ENCODE measurements at regions not wholly inside any gene's neighbourhood (a gene's known extent, or its start where the extent isn't known, plus 50 kb on each side); places are given as distances from the start of the nearest gene placed in this dataset.

- Histone ChIP-seq H3K4me3 (ENCODE audit: low read length) (no peak overlapping the region), H3K9ac (ENCODE audit: low read depth, low read length) (no peak overlapping the region), H3K36me3 (ENCODE audit: insufficient read depth, low read depth, low read length) (no peaks in the 10 kb centered on the region), H3K27me3 (ENCODE audit: insufficient read depth, low read length) (no peaks in the 10 kb centered on the region), H3K9me3 (ENCODE audit: insufficient read depth, low read depth, low read length) (no peaks in the 10 kb centered on the region), H3K27ac (ENCODE audit: low read length) (no peak overlapping the region), H3K4me1 (ENCODE audit: insufficient read depth, low read length) (peaks cover 7% of the 10 kb centered on the region; the same call in 1 of the 2 replicates)
These were observed 139.6 kb upstream of the SGO1 start for GRCh38 chr3:20325563-20325962.

- Histone ChIP-seq H3K27me3 (ENCODE audit: insufficient read depth, low read length) (no peaks in the 10 kb centered on the region), H3K9me3 (ENCODE audit: insufficient read depth, low read depth, low read length) (no peaks in the 10 kb centered on the region), H3K36me3 (ENCODE audit: insufficient read depth, low read depth, low read length) (no peaks in the 10 kb centered on the region), H3K4me3 (ENCODE audit: low read length) (no peak overlapping the region), H3K27ac (ENCODE audit: low read length) (no peak overlapping the region), H3K4me1 (ENCODE audit: insufficient read depth, low read length) (peaks cover 4% of the 10 kb centered on the region; the same call in 1 of the 2 replicates), H3K9ac (ENCODE audit: low read depth, low read length) (no peak overlapping the region)
These were observed 138.9 kb upstream of the SGO1 start for GRCh38 chr3:20324664-20325478.

GRCh38 chr3:20323307-20323927 is 137.4 kb upstream of the SGO1 start:
- Histone ChIP-seq H3K9ac (ENCODE audit: low read depth, low read length) (no peak overlapping the region), H3K4me1 (ENCODE audit: insufficient read depth, low read length) (no peaks in the 10 kb centered on the region), H3K27me3 (ENCODE audit: insufficient read depth, low read length) (no peaks in the 10 kb centered on the region), H3K27ac (ENCODE audit: low read length) (no peak overlapping the region), H3K4me3 (ENCODE audit: low read length) (no peak overlapping the region), H3K9me3 (ENCODE audit: insufficient read depth, low read depth, low read length) (no peaks in the 10 kb centered on the region), H3K36me3 (ENCODE audit: insufficient read depth, low read depth, low read length) (no peaks in the 10 kb centered on the region)

- H3K27ac ChIP-seq (ENCODE audit: low read length): no peak overlapping the region
- H3K4me3 ChIP-seq (ENCODE audit: low read length): no peak overlapping the region
- no peaks in the 10 kb centered on the region for H3K9me3 ChIP-seq (ENCODE audit: insufficient read depth, low read depth, low read length)
- no peaks in the 10 kb centered on the region for H3K4me1 ChIP-seq (ENCODE audit: insufficient read depth, low read length)
- H3K36me3 ChIP-seq (ENCODE audit: insufficient read depth, low read depth, low read length): no peaks in the 10 kb centered on the region
- no peak overlapping the region for H3K9ac ChIP-seq (ENCODE audit: low read depth, low read length)
- H3K27me3 ChIP-seq (ENCODE audit: insufficient read depth, low read length): no peaks in the 10 kb centered on the region
These were observed 136.1 kb upstream of the SGO1 start for GRCh38 chr3:20322085-20322484.

GRCh38 chr3:20321391-20322047 is 135.5 kb upstream of the SGO1 start:
- no peaks in the 10 kb centered on the region for H3K4me1 ChIP-seq (ENCODE audit: insufficient read depth, low read length)
- H3K36me3 ChIP-seq (ENCODE audit: insufficient read depth, low read depth, low read length): no peaks in the 10 kb centered on the region
- no peaks in the 10 kb centered on the region for H3K9me3 ChIP-seq (ENCODE audit: insufficient read depth, low read depth, low read length)
- no peak overlapping the region for H3K9ac ChIP-seq (ENCODE audit: low read depth, low read length)
- H3K27me3 ChIP-seq (ENCODE audit: insufficient read depth, low read length): no peaks in the 10 kb centered on the region
- no peak overlapping the region for H3K27ac ChIP-seq (ENCODE audit: low read length)
- no peak overlapping the region for H3K4me3 ChIP-seq (ENCODE audit: low read length)

GRCh38 chr3:20320489-20320888 is 134.5 kb upstream of the SGO1 start:
- H3K4me1 ChIP-seq (ENCODE audit: insufficient read depth, low read length): no peaks in the 10 kb centered on the region
- no peaks in the 10 kb centered on the region for H3K27me3 ChIP-seq (ENCODE audit: insufficient read depth, low read length)
- no peak overlapping the region for H3K9ac ChIP-seq (ENCODE audit: low read depth, low read length)
- H3K9me3 ChIP-seq (ENCODE audit: insufficient read depth, low read depth, low read length): no peaks in the 10 kb centered on the region
- H3K4me3 ChIP-seq (ENCODE audit: low read length): no peak overlapping the region
- H3K36me3 ChIP-seq (ENCODE audit: insufficient read depth, low read depth, low read length): no peaks in the 10 kb centered on the region
- H3K27ac ChIP-seq (ENCODE audit: low read length): no peak overlapping the region

GRCh38 chr3:20319551-20319950 is 133.5 kb upstream of the SGO1 start:
- Histone ChIP-seq H3K27me3 (ENCODE audit: insufficient read depth, low read length) (no peaks in the 10 kb centered on the region), H3K9ac (ENCODE audit: low read depth, low read length) (no peak overlapping the region), H3K27ac (ENCODE audit: low read length) (no peak overlapping the region), H3K4me1 (ENCODE audit: insufficient read depth, low read length) (no peaks in the 10 kb centered on the region), H3K36me3 (ENCODE audit: insufficient read depth, low read depth, low read length) (no peaks in the 10 kb centered on the region), H3K9me3 (ENCODE audit: insufficient read depth, low read depth, low read length) (no peaks in the 10 kb centered on the region), H3K4me3 (ENCODE audit: low read length) (no peak overlapping the region)

- Histone ChIP-seq H3K27ac (ENCODE audit: low read length) (no peak overlapping the region), H3K4me3 (ENCODE audit: low read length) (no peak overlapping the region), H3K9me3 (ENCODE audit: insufficient read depth, low read depth, low read length) (no peaks in the 10 kb centered on the region), H3K27me3 (ENCODE audit: insufficient read depth, low read length) (no peaks in the 10 kb centered on the region), H3K9ac (ENCODE audit: low read depth, low read length) (no peak overlapping the region), H3K36me3 (ENCODE audit: insufficient read depth, low read depth, low read length) (no peaks in the 10 kb centered on the region), H3K4me1 (ENCODE audit: insufficient read depth, low read length) (no peaks in the 10 kb centered on the region)
These were observed 131.6 kb upstream of the SGO1 start for GRCh38 chr3:20317616-20318015.

GRCh38 chr3:20316238-20316637 is 130.2 kb upstream of the SGO1 start:
- Histone ChIP-seq H3K27ac (ENCODE audit: low read length) (no peak overlapping the region), H3K36me3 (ENCODE audit: insufficient read depth, low read depth, low read length) (no peaks in the 10 kb centered on the region), H3K9ac (ENCODE audit: low read depth, low read length) (no peak overlapping the region), H3K4me3 (ENCODE audit: low read length) (no peak overlapping the region), H3K27me3 (ENCODE audit: insufficient read depth, low read length) (no peaks in the 10 kb centered on the region), H3K4me1 (ENCODE audit: insufficient read depth, low read length) (no peaks in the 10 kb centered on the region), H3K9me3 (ENCODE audit: insufficient read depth, low read depth, low read length) (no peaks in the 10 kb centered on the region)

- Histone ChIP-seq H3K27ac (ENCODE audit: low read length) (no peak overlapping the region), H3K4me3 (ENCODE audit: low read length) (no peak overlapping the region), H3K9me3 (ENCODE audit: insufficient read depth, low read depth, low read length) (no peaks in the 10 kb centered on the region; the same call in 1 of the 2 replicates), H3K9ac (ENCODE audit: low read depth, low read length) (no peak overlapping the region), H3K36me3 (ENCODE audit: insufficient read depth, low read depth, low read length) (no peaks in the 10 kb centered on the region), H3K4me1 (ENCODE audit: insufficient read depth, low read length) (no peaks in the 10 kb centered on the region), H3K27me3 (ENCODE audit: insufficient read depth, low read length) (no peaks in the 10 kb centered on the region)
These were observed 124.6 kb upstream of the SGO1 start for GRCh38 chr3:20310629-20311028.

- no peak overlapping the region for H3K9ac ChIP-seq (ENCODE audit: low read depth, low read length)
- H3K4me1 ChIP-seq (ENCODE audit: insufficient read depth, low read length): no peaks in the 10 kb centered on the region
- H3K4me3 ChIP-seq (ENCODE audit: low read length): no peak overlapping the region
- H3K9me3 ChIP-seq (ENCODE audit: insufficient read depth, low read depth, low read length): peaks cover 6% of the 10 kb centered on the region
- H3K27me3 ChIP-seq (ENCODE audit: insufficient read depth, low read length): no peaks in the 10 kb centered on the region
- H3K27ac ChIP-seq (ENCODE audit: low read length): no peak overlapping the region
- no peaks in the 10 kb centered on the region for H3K36me3 ChIP-seq (ENCODE audit: insufficient read depth, low read depth, low read length)
These were observed 121.4 kb upstream of the SGO1 start for GRCh38 chr3:20307383-20307782.

GRCh38 chr3:20305647-20306046 is 119.6 kb upstream of the SGO1 start:
- Histone ChIP-seq H3K4me3 (ENCODE audit: low read length) (no peak overlapping the region), H3K36me3 (ENCODE audit: insufficient read depth, low read depth, low read length) (no peaks in the 10 kb centered on the region), H3K9me3 (ENCODE audit: insufficient read depth, low read depth, low read length) (peaks cover 6% of the 10 kb centered on the region), H3K27me3 (ENCODE audit: insufficient read depth, low read length) (no peaks in the 10 kb centered on the region), H3K9ac (ENCODE audit: low read depth, low read length) (no peak overlapping the region), H3K27ac (ENCODE audit: low read length) (no peak overlapping the region), H3K4me1 (ENCODE audit: insufficient read depth, low read length) (no peaks in the 10 kb centered on the region)

All from iPS-20b (cell line).